ENCODE measurements at regions not wholly inside any gene's neighbourhood (a gene's known extent, or its start where the extent isn't known, plus 50 kb on each side); places are given as distances from the start of the nearest gene placed in this dataset.
"Not testable (repeated sequence)": the region's sequence is repeated elsewhere in the genome, so short reads cannot be mapped to it uniquely, and the experiment has no call there.

- TF ChIP-seq CTCF (optimal IDR thresholded peaks at IDR 0.05 in 1 of 3, IDR thresholded peaks at IDR 0.05 in 1 of 3, conservative IDR thresholded peaks at IDR 0.05 in 1 of 3; ENCODE audit: extremely low read depth in 1 of 3, insufficient read depth in 2 of 3, low read length in 3 of 3) (peak in 2 of 3 experiments; percentile 16 to 36), EZH2 (IDR thresholded peaks at IDR 0.05; ENCODE audit: low read length) (no peak)
- H3K9me3 ChIP-seq (ENCODE audit: control insufficient read depth, low read depth, low read length): no peaks in the 10 kb centered on the region
- dilution Hi-C loops (cut with MboI; ENCODE audit: extremely low pct_ligation_motif_present, low sequenced_read_pairs): no loop called here
- H3K9ac ChIP-seq (ENCODE audit: control insufficient read depth, extremely low read depth, insufficient read depth, low read length): no peak overlapping the region
- H3K4me3 ChIP-seq (ENCODE audit: control insufficient read depth in 2 of 3, extremely low read depth in 1 of 3, insufficient read depth in 2 of 3, low read depth in 1 of 3, low read length in 3 of 3): no peak overlapping the region
- no peaks in the 10 kb centered on the region for H3K9me1 ChIP-seq (ENCODE audit: control insufficient read depth, extremely low read depth, insufficient read depth, low read length)
- no peak overlapping the region for H3K27ac ChIP-seq (ENCODE audit: control insufficient read depth, insufficient read depth, low read length)
- FAIRE-seq (no peak), DNase-seq (ENCODE audit: low read depth, low spot score) (no peak)
- no peaks in the 10 kb centered on the region for H3K36me3 ChIP-seq (ENCODE audit: control insufficient read depth in 2 of 2, extremely low read depth in 1 of 2, insufficient read depth in 2 of 2, low read length in 2 of 2)
- no peaks in the 10 kb centered on the region for H3K4me1 ChIP-seq (ENCODE audit: control insufficient read depth, extremely low read depth, insufficient read depth, low read length)
- no peaks in the 10 kb centered on the region for H3K27me3 ChIP-seq (ENCODE audit: control insufficient read depth, extremely low read depth, insufficient read depth, low read length)
- no peak overlapping the region for H2AFZ ChIP-seq (ENCODE audit: control insufficient read depth, low read length)
- no peaks in the 10 kb centered on the region for H4K20me1 ChIP-seq (ENCODE audit: control insufficient read depth, extremely low read depth, insufficient read depth, low read length)
- no peaks in the 10 kb centered on the region for H3K79me2 ChIP-seq (ENCODE audit: control insufficient read depth, insufficient read depth, low read length)
- H3K4me2 ChIP-seq (ENCODE audit: control insufficient read depth, extremely low read depth, insufficient read depth, low read depth, low read length): no peak overlapping the region
Observed at GRCh38 chr7:32206987-32207386, 136.8 kb upstream of the PDE1C start.

- Histone ChIP-seq H2AFZ (ENCODE audit: control insufficient read depth, low read length) (no peak overlapping the region), H3K9ac (ENCODE audit: control insufficient read depth, extremely low read depth, insufficient read depth, low read length) (no peak overlapping the region), H3K4me3 (ENCODE audit: control insufficient read depth in 2 of 3, extremely low read depth in 1 of 3, insufficient read depth in 2 of 3, low read depth in 1 of 3, low read length in 3 of 3) (no peak overlapping the region), H3K4me1 (ENCODE audit: control insufficient read depth, extremely low read depth, insufficient read depth, low read length) (no peaks in the 10 kb centered on the region), H3K27me3 (ENCODE audit: control insufficient read depth, extremely low read depth, insufficient read depth, low read length) (no peaks in the 10 kb centered on the region), H3K9me1 (ENCODE audit: control insufficient read depth, extremely low read depth, insufficient read depth, low read length) (no peaks in the 10 kb centered on the region), H3K4me2 (ENCODE audit: control insufficient read depth, extremely low read depth, insufficient read depth, low read depth, low read length) (no peak overlapping the region), H3K9me3 (ENCODE audit: control insufficient read depth, low read depth, low read length) (no peaks in the 10 kb centered on the region), H4K20me1 (ENCODE audit: control insufficient read depth, extremely low read depth, insufficient read depth, low read length) (no peaks in the 10 kb centered on the region), H3K27ac (ENCODE audit: control insufficient read depth, insufficient read depth, low read length) (no peak overlapping the region), H3K36me3 (ENCODE audit: control insufficient read depth in 2 of 2, extremely low read depth in 1 of 2, insufficient read depth in 2 of 2, low read length in 2 of 2) (no peaks in the 10 kb centered on the region), H3K79me2 (ENCODE audit: control insufficient read depth, insufficient read depth, low read length) (no peaks in the 10 kb centered on the region)
- no peak for TF ChIP-seq EZH2 (IDR thresholded peaks at IDR 0.05; ENCODE audit: low read length)
- no peak for TF ChIP-seq CTCF (optimal IDR thresholded peaks at IDR 0.05 in 1 of 3, IDR thresholded peaks at IDR 0.05 in 1 of 3, conservative IDR thresholded peaks at IDR 0.05 in 1 of 3; ENCODE audit: extremely low read depth in 1 of 3, insufficient read depth in 2 of 3, low read length in 3 of 3)
- dilution Hi-C loops (cut with MboI; ENCODE audit: extremely low pct_ligation_motif_present, low sequenced_read_pairs): no loop called here
- DNase-seq (ENCODE audit: low read depth, low spot score) (no peak), FAIRE-seq (no peak)
Observed at GRCh38 chr7:32206488-32206887, 136.3 kb upstream of the PDE1C start.

GRCh38 chr7:32205298-32205824 is 135.2 kb upstream of the PDE1C start:
- H2AFZ ChIP-seq (ENCODE audit: control insufficient read depth, low read length); H3K27ac ChIP-seq (ENCODE audit: control insufficient read depth, insufficient read depth, low read length); H3K36me3 ChIP-seq (ENCODE audit: control insufficient read depth in 2 of 2, extremely low read depth in 1 of 2, insufficient read depth in 2 of 2, low read length in 2 of 2); H3K9me1 ChIP-seq (ENCODE audit: control insufficient read depth, extremely low read depth, insufficient read depth, low read length); H4K20me1 ChIP-seq (ENCODE audit: control insufficient read depth, extremely low read depth, insufficient read depth, low read length); H3K4me1 ChIP-seq (ENCODE audit: control insufficient read depth, extremely low read depth, insufficient read depth, low read length); FAIRE-seq; H3K9me3 ChIP-seq (ENCODE audit: control insufficient read depth, low read depth, low read length); dilution Hi-C loops (cut with MboI; ENCODE audit: extremely low pct_ligation_motif_present, low sequenced_read_pairs); H3K4me2 ChIP-seq (ENCODE audit: control insufficient read depth, extremely low read depth, insufficient read depth, low read depth, low read length); H3K9ac ChIP-seq (ENCODE audit: control insufficient read depth, extremely low read depth, insufficient read depth, low read length); H3K4me3 ChIP-seq (ENCODE audit: control insufficient read depth in 2 of 3, extremely low read depth in 1 of 3, insufficient read depth in 2 of 3, low read depth in 1 of 3, low read length in 3 of 3); DNase-seq (ENCODE audit: low read depth, low spot score); H3K27me3 ChIP-seq (ENCODE audit: control insufficient read depth, extremely low read depth, insufficient read depth, low read length); H3K79me2 ChIP-seq (ENCODE audit: control insufficient read depth, insufficient read depth, low read length): not testable (repeated sequence)
